HG03039 (cell line): ENCODE measurements at regions not wholly inside any gene's neighbourhood (a gene's known extent, or its start where the extent isn't known, plus 50 kb on each side); places are given as distances from the start of the nearest gene placed in this dataset.
A peak's percentile ranks its signal among the peaks of the same experiment; 100 is the strongest.
"Not testable (repeated sequence)": the region's sequence is repeated elsewhere in the genome, so short reads cannot be mapped to it uniquely, and the experiment has no call there.

Experiments
- ATAC-seq: cut with Tn5 transposase; IDR thresholded peaks from one replicate; pipeline ENCODE4 v1.9.1; 2021; ENCODE audit warnings: mild to moderate bottlenecking, moderate library complexity; ENCODE audit not compliant: unreplicated experiment

- ATAC-seq: not testable (repeated sequence)
Measured at GRCh38 chr14:105675433-105675832, 149.1 kb downstream of the TMEM121 start.

- ATAC-seq: not testable (repeated sequence)
Measured at GRCh38 chr14:105675905-105676670, 149.7 kb downstream of the TMEM121 start.

GRCh38 chr14:105678057-105678456, 151.7 kb downstream of the TMEM121 start:
- ATAC-seq: not testable (repeated sequence)

- ATAC-seq: not testable (repeated sequence)
Measured at GRCh38 chr14:105678996-105679958, 152.9 kb downstream of the TMEM121 start.

- peak; percentile 41 for ATAC-seq
Measured at GRCh38 chr14:105679959-105680735, 153.8 kb downstream of the TMEM121 start.

GRCh38 chr14:105680736-105681098, 154.3 kb downstream of the TMEM121 start:
- peak; percentile 10 for ATAC-seq

GRCh38 chr14:105681606-105682185, 155.3 kb downstream of the TMEM121 start:
- ATAC-seq: not testable (repeated sequence)

- ATAC-seq: not testable (repeated sequence)
Measured at GRCh38 chr14:105682442-105682841, 156.1 kb downstream of the TMEM121 start.

GRCh38 chr14:105682956-105683570, 156.7 kb downstream of the TMEM121 start:
- ATAC-seq: no peak

GRCh38 chr14:105684056-105684455, 157.7 kb downstream of the TMEM121 start:
- not testable (repeated sequence) for ATAC-seq

GRCh38 chr14:105684597-105684996, 158.2 kb downstream of the TMEM121 start:
- not testable (repeated sequence) for ATAC-seq

GRCh38 chr14:105685003-105685402, 158.6 kb downstream of the TMEM121 start:
- no peak for ATAC-seq

GRCh38 chr14:105685605-105686004, 159.2 kb downstream of the TMEM121 start:
- ATAC-seq: not testable (repeated sequence)

- ATAC-seq: not testable (repeated sequence)
Measured at GRCh38 chr14:105686050-105686449, 159.7 kb downstream of the TMEM121 start.

GRCh38 chr14:105686462-105687170, 160.2 kb downstream of the TMEM121 start:
- ATAC-seq: not testable (repeated sequence)

GRCh38 chr14:105687171-105688022, 161.0 kb downstream of the TMEM121 start:
- not testable (repeated sequence) for ATAC-seq

- ATAC-seq: not testable (repeated sequence)
Measured at GRCh38 chr14:105688023-105688351, 161.6 kb downstream of the TMEM121 start.

- ATAC-seq: not testable (repeated sequence)
Measured at GRCh38 chr14:105688664-105689221, 162.4 kb downstream of the TMEM121 start.
